GM19351 (cell line): ENCODE measurements at regions not wholly inside any gene's neighbourhood (a gene's known extent, or its start where the extent isn't known, plus 50 kb on each side); places are given as distances from the start of the nearest gene placed in this dataset.

Source experiments
- ATAC-seq: cut with Tn5 transposase; IDR thresholded peaks from one replicate; pipeline ENCODE4 v1.9.1; 2021; ENCODE audit warnings: mild to moderate bottlenecking, moderate library complexity; ENCODE audit not compliant: unreplicated experiment

DNA sequence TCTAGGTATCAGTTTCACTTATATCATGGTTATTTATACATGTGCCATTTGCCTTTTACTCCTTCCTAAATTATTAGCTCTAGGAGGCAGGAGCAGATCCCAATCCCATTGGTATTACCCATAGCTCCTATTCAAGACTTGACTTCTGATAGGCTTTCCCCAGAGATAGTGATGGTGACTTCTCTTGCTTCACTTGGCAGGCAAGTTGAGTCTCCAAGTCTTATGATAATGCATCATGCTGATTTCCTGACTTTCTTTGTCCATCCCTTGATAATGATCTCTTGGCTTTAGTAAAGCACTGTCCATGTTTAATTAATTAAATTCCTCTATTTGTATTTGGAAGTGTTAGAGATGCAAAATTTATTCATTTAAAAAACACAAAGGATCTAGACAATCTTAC, 253.5 kb upstream of the ADAMTS5 start:
- ATAC-seq, result no peak

DNA sequence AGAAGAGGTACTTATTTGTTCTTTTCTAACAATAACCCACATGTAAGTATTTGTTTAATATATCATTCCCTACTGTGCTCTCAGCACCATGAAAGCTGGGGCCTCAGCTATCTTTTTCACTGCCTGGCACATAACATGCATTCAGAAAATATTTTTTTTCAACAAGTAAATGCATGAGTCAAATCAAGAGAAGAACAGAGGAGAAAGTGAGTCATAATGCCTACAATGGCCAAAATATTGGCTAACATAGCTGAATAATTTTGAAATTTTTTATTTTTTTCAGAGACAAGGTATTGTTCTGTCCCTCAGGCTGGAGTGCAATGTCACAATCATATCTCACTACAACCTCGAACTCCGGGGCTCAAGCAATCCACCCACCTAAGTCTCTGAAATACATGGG, 252.2 kb upstream of the ADAMTS5 start:
- ATAC-seq, result no peak

DNA sequence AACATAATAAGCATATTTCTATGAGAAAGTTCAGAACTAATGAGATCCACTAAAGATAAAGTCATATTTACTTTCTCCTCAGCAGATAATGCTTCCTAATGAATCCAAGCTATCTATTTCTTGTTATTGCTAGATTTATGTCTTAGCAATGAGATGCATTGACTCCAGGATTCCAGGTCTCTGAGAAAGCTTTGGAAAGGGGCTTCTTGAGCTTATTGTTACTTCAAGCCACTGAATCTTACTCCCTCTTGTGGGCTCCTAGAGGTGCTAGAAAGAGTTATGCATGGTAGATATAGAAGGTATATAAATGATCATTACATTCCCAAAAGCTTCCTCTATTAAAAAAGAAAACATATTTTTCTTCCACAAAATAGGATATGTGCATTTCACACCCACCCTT, 246.4 kb upstream of the ADAMTS5 start:
- no peak for ATAC-seq

DNA sequence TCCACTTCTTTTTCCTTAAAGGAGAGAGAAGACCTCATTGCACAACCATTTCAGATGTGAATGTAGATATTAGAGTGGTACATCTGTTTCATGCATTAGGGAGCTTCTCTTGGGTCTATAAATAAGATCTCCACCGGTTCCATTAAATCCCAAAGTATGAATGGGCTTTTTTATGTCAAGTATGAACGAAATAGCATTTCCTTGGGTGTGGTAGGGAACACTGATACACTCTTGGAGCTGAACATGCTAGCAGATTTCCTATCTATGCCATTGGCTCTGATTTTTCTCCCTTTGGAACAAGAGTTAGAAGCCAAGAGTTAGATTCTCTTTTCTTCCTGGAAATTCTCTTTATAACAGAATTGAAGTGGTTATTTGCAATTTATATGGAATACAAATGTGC, 245.6 kb upstream of the ADAMTS5 start:
- no peak for ATAC-seq

DNA sequence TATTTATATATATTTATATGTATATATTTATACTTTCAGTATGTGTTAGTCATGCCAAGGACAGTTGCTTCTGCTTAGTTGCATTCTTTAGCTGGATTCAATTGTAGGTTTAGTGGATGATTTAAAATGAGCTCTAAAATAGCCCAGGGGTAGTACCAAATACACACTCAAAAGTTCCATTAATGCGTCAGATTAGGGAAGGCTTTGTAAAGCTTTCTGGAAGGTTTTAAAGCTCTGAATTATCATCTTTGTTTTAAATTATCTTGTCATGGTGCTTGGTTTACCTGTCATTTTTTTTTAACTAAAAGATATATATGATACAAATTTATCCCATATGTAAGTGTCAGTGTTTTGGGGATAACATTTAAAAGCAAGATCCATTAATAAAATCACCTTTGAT, 242.7 kb upstream of the ADAMTS5 start:
- ATAC-seq, result no peak

DNA sequence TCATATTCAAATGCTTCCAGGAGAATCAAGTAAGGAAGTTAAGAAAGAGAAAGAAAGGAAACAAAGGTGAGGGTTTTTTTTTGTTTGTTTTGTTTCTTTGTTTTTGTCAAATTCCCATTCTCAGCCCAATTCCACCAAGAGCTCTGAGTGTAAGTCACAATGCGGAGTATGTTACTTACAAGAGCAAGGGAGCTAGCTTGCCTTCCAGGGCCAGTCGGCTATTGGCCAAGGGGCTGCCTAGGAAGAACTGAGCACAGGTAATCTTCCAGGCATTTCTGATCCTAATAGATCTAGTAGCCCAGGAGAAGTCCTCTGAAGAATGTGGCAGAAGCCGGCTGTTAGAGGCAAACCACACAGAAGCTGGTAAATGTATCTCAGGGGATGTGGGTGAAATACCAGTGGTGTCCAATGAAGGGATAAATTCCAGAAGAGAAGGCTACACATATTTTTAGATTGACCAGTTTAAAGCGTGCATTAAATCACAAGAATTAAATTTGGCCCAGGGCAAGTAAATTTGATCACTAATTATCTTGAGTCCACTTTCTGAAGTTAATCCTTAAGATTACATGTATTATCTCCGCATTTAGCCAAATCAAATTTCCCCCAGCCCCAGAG, 239.6 kb upstream of the ADAMTS5 start:
- ATAC-seq, result no peak

DNA sequence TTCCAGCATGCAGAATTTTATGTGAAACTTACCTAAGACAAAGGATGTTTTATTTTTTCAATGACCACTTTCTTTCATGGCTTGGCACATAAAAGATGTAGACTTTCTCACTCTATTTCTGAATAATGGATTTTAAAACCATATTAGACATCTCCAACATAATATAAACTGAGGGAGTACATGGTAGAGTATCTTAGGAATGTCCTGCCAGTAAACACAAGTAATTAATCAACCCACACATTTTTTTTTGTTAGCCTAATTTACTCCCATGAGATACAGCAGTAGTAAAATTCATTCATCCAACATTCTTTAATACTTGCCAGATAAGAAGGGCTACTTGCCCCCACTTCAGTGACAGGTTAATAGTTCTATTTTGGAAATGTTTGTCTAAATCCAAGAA, 235.4 kb upstream of the ADAMTS5 start:
- no peak for ATAC-seq

DNA sequence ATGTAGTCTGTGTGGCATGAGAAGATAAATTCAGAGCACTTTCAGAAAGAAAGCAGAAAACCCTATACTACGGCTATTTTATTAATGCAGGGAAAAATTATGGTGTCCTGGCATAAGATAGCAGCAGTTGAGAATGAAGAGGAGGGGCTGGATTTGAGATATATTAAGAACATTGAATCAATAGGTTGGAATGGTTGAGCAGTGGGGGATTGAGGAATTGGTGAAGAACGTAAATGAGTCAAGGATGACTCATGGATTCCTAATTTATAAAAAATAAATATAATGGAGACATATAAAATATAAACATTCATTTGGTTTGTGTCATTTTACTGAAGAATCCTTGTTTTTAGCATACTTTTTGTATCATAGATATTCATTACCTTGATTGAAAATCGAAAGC, 234.3 kb upstream of the ADAMTS5 start:
- no peak for ATAC-seq

DNA sequence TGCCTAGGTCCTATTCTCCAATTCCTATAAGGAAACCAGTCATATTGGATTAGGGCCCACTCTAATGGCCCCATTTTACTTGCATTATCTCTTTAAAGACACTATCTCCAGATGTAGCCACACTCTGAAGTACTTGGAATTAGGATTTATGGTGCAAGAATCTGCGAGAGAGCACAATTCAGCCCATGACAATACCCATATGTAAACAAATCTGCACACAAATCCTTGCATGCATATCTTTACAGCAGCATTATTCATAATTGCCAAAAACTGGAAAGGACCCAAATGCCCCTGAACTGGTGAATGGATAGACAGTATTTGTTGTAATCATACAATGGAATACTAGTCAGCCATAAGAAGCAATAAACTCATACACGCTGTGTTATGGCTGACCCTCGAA, 229.8 kb upstream of the ADAMTS5 start:
- ATAC-seq, result no peak

DNA sequence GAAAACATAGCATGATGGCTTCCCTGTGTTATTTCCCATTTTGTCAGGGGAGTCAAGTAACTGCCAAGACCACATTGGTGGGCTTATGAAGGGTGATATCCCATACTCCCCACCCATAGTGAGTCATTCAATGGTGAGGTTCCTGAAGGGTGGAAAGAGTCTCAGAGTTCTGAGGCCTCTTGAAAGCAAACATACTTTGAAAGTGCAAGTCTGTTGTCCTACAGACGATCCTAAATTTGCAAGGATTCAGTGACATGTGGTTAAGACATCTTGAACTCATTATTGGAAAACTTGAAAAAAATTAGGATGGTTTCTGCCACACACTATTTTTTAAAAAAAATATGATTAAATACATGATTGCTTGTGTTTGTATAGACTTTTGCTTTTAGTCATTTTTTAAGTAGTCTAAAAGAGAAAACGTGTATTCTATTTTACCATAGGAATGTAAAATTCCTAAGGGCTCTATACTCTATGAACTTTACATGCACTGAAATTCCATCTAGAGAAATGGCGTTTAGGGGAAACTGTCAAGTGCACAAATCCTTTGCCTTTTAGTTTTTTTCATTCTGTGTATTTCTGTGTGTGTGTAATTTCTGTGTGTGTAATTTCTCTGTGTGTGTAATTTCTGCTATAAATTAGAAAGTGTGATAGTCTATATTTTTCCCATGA, 225.5 kb upstream of the ADAMTS5 start:
- no peak for ATAC-seq

DNA sequence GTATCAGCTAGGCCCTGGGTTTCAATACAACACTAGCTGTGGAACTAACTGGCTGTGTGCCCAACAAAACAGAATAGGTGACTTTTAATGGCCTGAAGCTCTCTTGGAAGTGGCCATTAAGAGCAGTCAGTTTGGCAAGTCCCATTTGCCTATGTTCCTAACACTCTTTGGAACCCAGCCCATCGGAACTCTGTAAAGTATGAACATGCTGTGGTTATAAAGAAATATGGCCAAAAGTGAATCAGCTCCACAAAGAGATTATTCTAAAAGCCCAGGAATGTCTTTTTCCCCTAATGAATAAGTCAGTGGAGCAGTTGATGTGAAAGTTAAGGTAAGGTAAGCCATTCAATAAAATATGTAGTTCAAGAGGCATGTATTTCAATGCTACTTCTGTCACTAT, 223.7 kb upstream of the ADAMTS5 start:
- ATAC-seq, result no peak

DNA sequence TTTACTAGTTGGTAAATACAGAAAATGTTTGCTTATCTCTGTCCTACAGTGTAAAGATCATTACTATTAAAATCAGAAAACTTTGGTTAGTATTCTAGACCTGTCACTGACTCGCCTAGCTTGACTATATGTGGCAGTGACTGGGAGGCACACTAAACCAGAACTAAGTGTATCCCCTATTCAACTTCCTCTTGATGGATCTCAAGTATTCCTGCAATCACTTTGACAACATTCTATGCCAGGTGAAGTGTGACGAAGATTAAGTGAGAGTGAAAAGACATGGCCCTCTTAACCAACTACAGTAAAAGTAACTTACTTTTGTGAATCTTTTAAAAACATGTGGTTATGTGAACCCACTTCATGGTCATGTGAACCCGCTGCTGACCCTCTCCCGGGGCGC, 223.0 kb upstream of the ADAMTS5 start:
- ATAC-seq, result no peak

DNA sequence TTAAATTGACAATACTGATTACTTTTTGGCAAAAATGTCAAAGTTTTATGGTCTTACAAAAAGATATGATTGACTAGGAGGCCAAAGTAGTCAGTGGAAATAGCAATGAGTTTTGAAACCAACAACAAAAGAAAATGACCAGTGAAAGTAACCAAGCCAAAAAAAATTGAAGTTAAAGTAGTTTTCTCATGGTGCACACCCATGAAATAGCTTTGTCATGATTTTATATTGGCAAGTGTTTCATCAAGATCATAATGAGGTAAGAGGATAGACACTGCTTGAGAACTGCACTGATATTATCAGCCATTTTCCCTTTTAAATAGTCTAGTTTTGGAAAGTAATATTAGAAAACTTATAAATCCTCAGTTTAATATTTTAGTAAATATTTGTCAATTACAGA, 206.2 kb upstream of the ADAMTS5 start:
- no peak for ATAC-seq

DNA sequence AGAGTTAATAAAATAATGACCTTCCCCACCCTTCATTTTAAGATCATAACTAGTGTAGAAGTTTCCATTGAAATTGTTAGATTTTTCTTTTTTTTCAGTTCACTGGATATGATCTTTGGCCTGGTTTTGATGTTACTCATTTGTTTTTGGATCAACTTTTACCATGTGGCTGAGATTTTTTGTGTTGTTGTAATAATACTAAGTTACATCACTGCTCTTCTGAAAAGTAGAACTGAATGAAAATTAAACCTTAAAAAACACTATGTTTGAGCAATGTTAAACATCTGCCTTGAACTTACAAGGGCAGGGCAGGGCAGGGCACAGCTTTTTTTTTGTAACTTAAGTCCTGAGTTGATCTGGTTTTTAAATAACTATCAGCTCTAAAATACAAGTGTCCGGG, 204.8 kb upstream of the ADAMTS5 start:
- no peak for ATAC-seq

DNA sequence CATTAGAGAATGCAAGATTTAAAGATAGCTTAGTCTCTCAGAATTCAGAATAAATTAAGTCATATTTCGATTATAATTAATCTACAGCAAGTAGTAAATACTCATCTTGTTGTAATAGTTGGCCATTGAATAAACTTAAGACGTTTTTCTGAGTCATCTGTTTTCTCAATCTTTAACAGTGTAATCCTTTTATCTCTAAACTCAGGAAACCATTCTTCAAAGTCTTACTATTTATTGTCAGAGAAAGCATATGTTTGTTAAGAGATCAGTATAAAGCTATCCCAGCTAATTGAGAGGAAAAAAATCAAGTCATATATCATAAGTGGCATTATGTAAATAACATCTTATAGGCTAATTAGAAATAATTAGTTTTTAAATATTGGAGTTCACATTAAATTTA, 201.2 kb upstream of the ADAMTS5 start:
- ATAC-seq, result no peak

DNA sequence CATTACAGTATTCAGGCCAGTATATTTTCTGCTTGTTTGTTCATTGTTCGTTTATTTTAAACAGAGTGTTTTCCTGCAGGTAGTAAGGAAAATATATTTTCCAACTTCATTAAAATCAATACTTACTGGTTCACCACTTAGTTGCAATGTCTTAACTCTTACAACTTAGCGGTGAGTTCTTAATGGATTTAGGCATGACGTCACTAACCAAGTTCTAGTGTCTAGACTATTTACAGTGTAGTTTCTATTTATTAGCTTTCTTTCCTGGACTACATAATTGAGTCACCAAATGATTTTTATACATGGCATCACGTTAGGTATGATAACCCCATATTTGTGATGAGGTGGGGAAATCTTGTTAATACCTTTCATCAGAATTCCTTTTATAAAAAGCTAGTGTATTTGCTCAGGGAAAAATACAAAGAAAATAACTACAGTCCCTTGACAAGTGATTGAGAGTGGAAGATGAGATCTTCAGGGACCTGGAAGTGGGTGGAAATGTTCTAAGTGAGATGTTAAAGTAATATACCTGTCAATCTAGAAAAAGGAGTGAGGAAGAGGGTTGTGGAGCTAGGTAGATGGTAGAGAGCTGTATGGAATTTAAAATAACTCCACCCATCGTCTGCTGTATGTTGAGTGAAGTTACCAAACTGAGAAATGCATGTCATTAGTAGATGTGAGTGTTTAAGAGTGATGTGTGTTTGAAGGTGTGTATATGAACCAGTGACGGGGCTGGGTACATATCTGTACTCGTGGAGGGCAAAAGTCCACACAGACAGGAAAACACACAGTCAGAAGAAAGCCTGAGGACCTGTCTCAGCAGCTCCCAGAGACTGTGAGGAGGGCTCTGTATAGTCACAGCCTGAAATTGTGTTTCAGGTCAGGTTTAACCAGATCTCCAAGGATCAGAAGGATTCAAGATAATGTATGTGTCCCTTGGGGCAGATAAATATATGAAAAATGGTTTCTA, 197.6 kb upstream of the ADAMTS5 start:
- ATAC-seq, result no peak

DNA sequence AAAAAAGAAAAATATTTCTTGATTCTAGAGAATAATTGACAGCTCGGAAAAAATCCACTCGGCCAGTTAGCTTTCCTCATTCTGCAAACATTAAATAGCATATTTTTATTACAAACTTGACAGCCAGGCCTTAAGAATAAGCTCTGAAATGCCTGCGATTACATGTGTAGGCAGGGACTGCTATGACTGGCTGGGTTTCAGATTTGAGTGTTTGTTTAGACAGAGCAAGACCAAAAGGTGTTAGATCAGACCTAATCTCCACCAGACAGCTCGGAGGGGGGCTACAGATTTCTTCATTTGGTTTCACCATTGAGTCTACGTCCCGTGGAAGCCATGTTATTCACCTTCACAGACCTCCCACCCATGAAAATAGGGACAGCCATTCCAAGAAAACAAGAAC, 192.1 kb upstream of the ADAMTS5 start:
- no peak for ATAC-seq

DNA sequence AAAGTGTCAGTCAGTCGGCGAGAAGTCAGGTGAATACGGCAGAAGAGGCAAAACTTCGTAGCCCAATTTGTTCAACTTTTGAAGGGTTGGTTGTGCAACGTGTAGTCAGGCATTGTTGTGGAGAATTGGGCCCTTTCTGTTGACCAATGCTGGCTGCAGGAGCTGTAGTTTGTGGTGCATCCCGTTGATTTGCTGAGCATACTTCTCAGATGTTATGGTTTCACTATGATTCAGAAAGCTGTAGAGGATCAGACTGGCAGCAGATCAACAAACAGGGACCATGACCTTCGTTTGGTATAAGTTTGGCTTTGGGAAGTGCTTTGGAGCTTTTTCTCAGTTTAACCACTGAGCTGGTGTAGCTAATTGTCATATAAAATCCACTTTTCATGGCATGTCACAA, 190.2 kb upstream of the ADAMTS5 start:
- no peak for ATAC-seq

DNA sequence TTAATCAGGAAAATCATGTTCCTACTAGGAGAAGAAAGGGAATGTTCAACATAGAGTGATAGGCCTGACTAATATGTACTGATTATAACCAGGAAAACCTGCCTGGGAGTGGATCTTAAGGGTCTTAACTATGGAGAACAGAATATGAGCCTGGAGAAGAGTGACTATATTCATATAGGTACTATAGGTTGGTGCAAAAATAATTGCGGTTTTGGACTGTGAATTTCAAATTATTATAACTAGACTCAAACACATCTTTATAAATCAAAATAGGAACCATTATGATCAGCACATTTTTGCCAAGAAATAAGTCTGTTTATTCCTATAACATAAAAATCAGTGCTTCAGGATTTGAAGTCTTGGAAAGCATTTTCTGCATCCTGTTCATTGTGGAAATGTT, 189.8 kb upstream of the ADAMTS5 start:
- ATAC-seq, result no peak

DNA sequence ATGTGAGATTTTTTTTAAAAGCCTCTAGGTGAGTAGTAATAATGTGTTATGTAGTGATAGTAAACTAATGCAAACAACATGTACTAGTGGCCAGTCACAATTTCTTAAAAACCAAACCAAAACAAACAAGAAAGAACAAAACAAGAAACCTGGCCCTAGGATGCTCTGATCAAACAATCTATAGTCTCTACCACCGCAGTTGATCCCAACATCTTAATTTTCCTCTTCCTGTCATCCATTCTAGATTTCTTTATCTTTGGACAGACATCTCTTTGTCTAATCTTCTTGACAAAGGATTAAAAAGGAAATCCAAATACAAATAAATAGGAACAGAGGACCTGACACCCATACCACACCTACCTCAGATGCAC, 188.2 kb upstream of the ADAMTS5 start:
- no peak for ATAC-seq

DNA sequence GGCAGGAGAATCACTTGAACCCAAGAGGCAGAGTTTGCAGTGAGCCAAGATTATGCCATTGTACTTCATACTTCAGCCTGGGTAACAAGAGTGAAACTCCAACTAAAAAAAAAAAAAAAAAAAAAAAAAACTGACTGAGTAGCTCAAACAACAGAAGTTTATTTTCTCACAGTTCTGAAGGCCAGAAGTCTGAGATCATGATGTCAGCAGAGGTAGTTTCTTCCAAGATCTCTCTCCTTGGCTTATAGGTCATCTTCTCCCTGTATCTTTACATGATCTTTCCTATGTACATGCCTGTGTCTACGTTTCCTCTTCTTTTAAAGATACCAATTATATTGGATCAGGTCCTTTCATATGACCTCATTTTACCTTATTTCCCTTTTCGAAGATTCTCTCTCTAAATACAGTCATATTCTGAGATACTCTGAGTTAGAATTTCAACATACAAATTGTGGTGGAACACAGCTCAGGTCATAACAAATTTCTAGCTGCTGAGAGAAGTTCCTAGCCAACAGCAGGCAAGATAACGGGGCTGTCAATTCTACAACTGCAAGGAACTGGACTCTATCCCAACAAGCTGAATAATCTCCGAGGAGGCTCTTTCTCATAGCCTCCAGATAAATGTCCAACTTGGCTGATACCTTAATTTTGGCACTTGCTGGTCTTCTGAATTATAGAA, 187.7 kb upstream of the ADAMTS5 start:
- ATAC-seq, result no peak

DNA sequence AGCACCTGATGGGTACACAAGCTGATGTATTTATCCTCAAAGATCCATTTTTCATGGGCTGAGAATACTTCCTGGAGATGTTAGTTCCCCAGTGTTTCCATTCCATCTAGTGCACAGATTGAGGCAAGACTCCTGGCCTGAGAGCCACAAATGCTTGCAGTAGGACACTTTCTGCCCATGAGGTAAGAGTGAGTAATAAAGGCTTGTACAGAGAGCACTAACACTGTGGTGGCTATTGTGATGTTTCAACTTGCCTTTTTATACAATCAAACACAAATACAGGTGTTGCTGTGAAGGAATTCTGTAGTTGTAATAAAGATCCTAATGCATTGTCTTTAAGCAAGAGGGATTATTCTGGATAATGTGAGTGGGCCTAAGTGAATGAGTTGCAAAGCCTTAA, 186.1 kb upstream of the ADAMTS5 start:
- no peak for ATAC-seq
